ENCODE measurements at regions not wholly inside any gene's neighbourhood (a gene's known extent, or its start where the extent isn't known, plus 50 kb on each side); places are given as distances from the start of the nearest gene placed in this dataset.

- no CpG with 5 or more reads among the region's 5 CpGs for WGBS (ENCODE audit: extremely low coverage, insufficient coverage, low lambda C conversion rate)
Observed at GRCh38 chr2:65530547-65531320, 98.3 kb upstream of the SPRED2 start.

GRCh38 chr2:65529419-65529818 lies 97.0 kb upstream of the SPRED2 start:
- Histone ChIP-seq H3K27ac (ENCODE audit: low read depth, low read length) (no peak overlapping the region), H2BK120ac (ENCODE audit: low read depth, low read length) (no peak overlapping the region), H3K4me2 (ENCODE audit: low read length) (no peak overlapping the region), H3K4me1 (ENCODE audit: control insufficient read depth, low read depth, low read length) (peaks cover 3% of the 10 kb centered on the region), H3K23ac (ENCODE audit: low read length) (no peak overlapping the region), H2BK15ac (replicated peaks; ENCODE audit: low read depth) (no peak overlapping the region), H3K79me1 (ENCODE audit: low read length) (no peaks in the 10 kb centered on the region), H4K5ac (ENCODE audit: low read length) (no peak overlapping the region), H3K36me3 (ENCODE audit: control insufficient read depth, insufficient read depth, low read length) (no peaks in the 10 kb centered on the region), H3K79me2 (ENCODE audit: control insufficient read depth, insufficient read depth, low read length) (no peaks in the 10 kb centered on the region), H2AK5ac (ENCODE audit: low read length) (no peak overlapping the region), H3K56ac (ENCODE audit: low read length) (no peak overlapping the region), H3K9ac (ENCODE audit: low read length) (no peak overlapping the region), H3K27me3 (ENCODE audit: insufficient read depth, low read length, poor library complexity) (no peaks in the 10 kb centered on the region), H4K8ac (ENCODE audit: low read depth, low read length) (no peak overlapping the region), H3K4ac (ENCODE audit: low read depth, low read length) (no peak overlapping the region), H3K4me3 (ENCODE audit: low read length) (no peak overlapping the region), H2BK5ac (ENCODE audit: low read length) (no peak overlapping the region), H3K18ac (ENCODE audit: low read length) (no peak overlapping the region)
- 95% methylated on average over 4 of the region's 5 CpGs for WGBS (ENCODE audit: extremely low coverage, insufficient coverage, low lambda C conversion rate)
- DNase-seq = no peak

More at GRCh38 chr2:65530547-65531320, 98.3 kb upstream of the SPRED2 start:
- Histone ChIP-seq H3K27me3 (ENCODE audit: insufficient read depth, low read length, poor library complexity) (no peaks in the 10 kb centered on the region), H2AK5ac (ENCODE audit: low read length) (no peak overlapping the region), H3K23ac (ENCODE audit: low read length) (no peak overlapping the region), H3K4me1 (ENCODE audit: control insufficient read depth, low read depth, low read length) (peaks cover 3% of the 10 kb centered on the region), H3K56ac (ENCODE audit: low read length) (no peak overlapping the region), H3K4ac (ENCODE audit: low read depth, low read length) (no peak overlapping the region), H3K27ac (ENCODE audit: low read depth, low read length) (no peak overlapping the region), H2BK5ac (ENCODE audit: low read length) (no peak overlapping the region), H4K5ac (ENCODE audit: low read length) (no peak overlapping the region), H3K18ac (ENCODE audit: low read length) (no peak overlapping the region), H4K8ac (ENCODE audit: low read depth, low read length) (no peak overlapping the region), H3K79me2 (ENCODE audit: control insufficient read depth, insufficient read depth, low read length) (no peaks in the 10 kb centered on the region), H3K4me3 (ENCODE audit: low read length) (no peak overlapping the region), H3K9ac (ENCODE audit: low read length) (no peak overlapping the region), H3K79me1 (ENCODE audit: low read length) (no peaks in the 10 kb centered on the region), H3K36me3 (ENCODE audit: control insufficient read depth, insufficient read depth, low read length) (no peaks in the 10 kb centered on the region), H3K4me2 (ENCODE audit: low read length) (no peak overlapping the region), H2BK15ac (replicated peaks; ENCODE audit: low read depth) (no peak overlapping the region), H2BK120ac (ENCODE audit: low read depth, low read length) (no peak overlapping the region)
- DNase-seq = no peak

GRCh38 chr2:65528241-65528574 lies 95.8 kb upstream of the SPRED2 start:
- Histone ChIP-seq H3K79me2 (ENCODE audit: control insufficient read depth, insufficient read depth, low read length) (no peaks in the 10 kb centered on the region), H3K27ac (ENCODE audit: low read depth, low read length) (no peak overlapping the region), H2BK15ac (replicated peaks; ENCODE audit: low read depth) (no peak overlapping the region)

GRCh38 chr2:65527451-65528240 lies 95.2 kb upstream of the SPRED2 start:
- no peak overlapping the region for H4K5ac ChIP-seq (ENCODE audit: low read length)
- no peaks in the 10 kb centered on the region for H3K36me3 ChIP-seq (ENCODE audit: control insufficient read depth, insufficient read depth, low read length)
- no peaks in the 10 kb centered on the region for H3K79me1 ChIP-seq (ENCODE audit: low read length)
- H3K79me2 ChIP-seq (ENCODE audit: control insufficient read depth, insufficient read depth, low read length) = no peaks in the 10 kb centered on the region
- no peaks in the 10 kb centered on the region for H3K27me3 ChIP-seq (ENCODE audit: insufficient read depth, low read length, poor library complexity)
- no peak overlapping the region for H3K4me3 ChIP-seq (ENCODE audit: low read length)
- no peak overlapping the region for H3K23ac ChIP-seq (ENCODE audit: low read length)
- H3K9ac ChIP-seq (ENCODE audit: low read length) = no peak overlapping the region
- H3K56ac ChIP-seq (ENCODE audit: low read length) = no peak overlapping the region
- no peak overlapping the region for H4K8ac ChIP-seq (ENCODE audit: low read depth, low read length)
- no peak overlapping the region for H3K4me2 ChIP-seq (ENCODE audit: low read length)
- no peak overlapping the region for H2BK15ac ChIP-seq (replicated peaks; ENCODE audit: low read depth)
- H3K4ac ChIP-seq (ENCODE audit: low read depth, low read length) = no peak overlapping the region
- H2AK5ac ChIP-seq (ENCODE audit: low read length) = no peak overlapping the region
- H3K18ac ChIP-seq (ENCODE audit: low read length) = no peak overlapping the region
- H3K4me1 ChIP-seq (ENCODE audit: control insufficient read depth, low read depth, low read length) = peaks cover 3% of the 10 kb centered on the region
- no peak overlapping the region for H2BK5ac ChIP-seq (ENCODE audit: low read length)
- peak; percentile 85 for DNase-seq
- no CpG with 5 or more reads among the region's 4 CpGs for WGBS (ENCODE audit: extremely low coverage, insufficient coverage, low lambda C conversion rate)
- no peak overlapping the region for H3K27ac ChIP-seq (ENCODE audit: low read depth, low read length)
- no peak overlapping the region for H2BK120ac ChIP-seq (ENCODE audit: low read depth, low read length)

More at GRCh38 chr2:65528241-65528574, 95.8 kb upstream of the SPRED2 start:
- Histone ChIP-seq H3K56ac (ENCODE audit: low read length) (no peak overlapping the region), H3K4me3 (ENCODE audit: low read length) (no peak overlapping the region), H3K18ac (ENCODE audit: low read length) (no peak overlapping the region), H3K4me1 (ENCODE audit: control insufficient read depth, low read depth, low read length) (peaks cover 3% of the 10 kb centered on the region), H3K36me3 (ENCODE audit: control insufficient read depth, insufficient read depth, low read length) (no peaks in the 10 kb centered on the region), H2AK5ac (ENCODE audit: low read length) (no peak overlapping the region), H3K23ac (ENCODE audit: low read length) (no peak overlapping the region), H3K27me3 (ENCODE audit: insufficient read depth, low read length, poor library complexity) (no peaks in the 10 kb centered on the region), H3K4ac (ENCODE audit: low read depth, low read length) (no peak overlapping the region), H3K9ac (ENCODE audit: low read length) (no peak overlapping the region), H2BK5ac (ENCODE audit: low read length) (no peak overlapping the region), H2BK120ac (ENCODE audit: low read depth, low read length) (no peak overlapping the region), H3K4me2 (ENCODE audit: low read length) (no peak overlapping the region), H4K8ac (ENCODE audit: low read depth, low read length) (no peak overlapping the region), H3K79me1 (ENCODE audit: low read length) (no peaks in the 10 kb centered on the region), H4K5ac (ENCODE audit: low read length) (no peak overlapping the region)
- no peak for DNase-seq
- WGBS (ENCODE audit: extremely low coverage, insufficient coverage, low lambda C conversion rate) = no CpG with 5 or more reads among the region's 1 CpG

- no peak overlapping the region for H3K4ac ChIP-seq (ENCODE audit: low read depth, low read length)
- no peaks in the 10 kb centered on the region for H3K27me3 ChIP-seq (ENCODE audit: insufficient read depth, low read length, poor library complexity)
- no peaks in the 10 kb centered on the region for H3K79me1 ChIP-seq (ENCODE audit: low read length)
- no CpG with 5 or more reads among the region's 4 CpGs for whole genome bisulfite sequencing (ENCODE audit: extremely low coverage, insufficient coverage, low lambda C conversion rate)
- no peak overlapping the region for H3K4me3 ChIP-seq (ENCODE audit: low read length)
- H3K4me1 ChIP-seq (ENCODE audit: control insufficient read depth, low read depth, low read length) = peaks cover 3% of the 10 kb centered on the region
- no peak overlapping the region for H4K5ac ChIP-seq (ENCODE audit: low read length)
- no peak overlapping the region for H3K4me2 ChIP-seq (ENCODE audit: low read length)
- no peak overlapping the region for H2BK5ac ChIP-seq (ENCODE audit: low read length)
- no peak overlapping the region for H3K18ac ChIP-seq (ENCODE audit: low read length)
- H3K56ac ChIP-seq (ENCODE audit: low read length) = no peak overlapping the region
- no peak overlapping the region for H3K27ac ChIP-seq (ENCODE audit: low read depth, low read length)
- no peaks in the 10 kb centered on the region for H3K79me2 ChIP-seq (ENCODE audit: control insufficient read depth, insufficient read depth, low read length)
- no peak overlapping the region for H2AK5ac ChIP-seq (ENCODE audit: low read length)
- H2BK15ac ChIP-seq (replicated peaks; ENCODE audit: low read depth) = no peak overlapping the region
- H4K8ac ChIP-seq (ENCODE audit: low read depth, low read length) = no peak overlapping the region
- H3K23ac ChIP-seq (ENCODE audit: low read length) = no peak overlapping the region
- no peak overlapping the region for H2BK120ac ChIP-seq (ENCODE audit: low read depth, low read length)
- no peak overlapping the region for H3K9ac ChIP-seq (ENCODE audit: low read length)
- H3K36me3 ChIP-seq (ENCODE audit: control insufficient read depth, insufficient read depth, low read length) = no peaks in the 10 kb centered on the region
- no peak for DNase-seq
Observed at GRCh38 chr2:65525616-65526231, 93.3 kb upstream of the SPRED2 start.

Data from mesendoderm (in vitro differentiated cells).